Gastrocnemius medialis (tissue), 4 donors: ENCODE measurements at regions not wholly inside any gene's neighbourhood (a gene's known extent, or its start where the extent isn't known, plus 50 kb on each side); places are given as distances from the start of the nearest gene placed in this dataset.

Source experiments
- POLR2A ChIP-seq, 2 donors: fragments of 450-650 bp; IDR thresholded peaks; one replicate each; pipeline ENCODE4 v1.6.1; 2017; ENCODE audit warnings: antibody characterized with exemption in 2 of 2, mild to moderate bottlenecking in 2 of 2, moderate library complexity in 2 of 2
- TF ChIP-seq, protein P1 (sequence below), 5 experiments: fragments of 450-650 bp in 3 of 5; fragments of 200-600 bp in 2 of 5; sonication (generic) in 2 of 5; IDR thresholded peaks in 4 of 5; conservative IDR thresholded peaks in 1 of 5; 1 replicate in 4 of 5; 2 replicates in 1 of 5; pipeline ENCODE4 v1.5.1; 2016 to 2019; ENCODE audit warnings: antibody characterized with exemption in 5 of 5, mild to moderate bottlenecking in 3 of 5, moderate library complexity in 3 of 5

DNA sequence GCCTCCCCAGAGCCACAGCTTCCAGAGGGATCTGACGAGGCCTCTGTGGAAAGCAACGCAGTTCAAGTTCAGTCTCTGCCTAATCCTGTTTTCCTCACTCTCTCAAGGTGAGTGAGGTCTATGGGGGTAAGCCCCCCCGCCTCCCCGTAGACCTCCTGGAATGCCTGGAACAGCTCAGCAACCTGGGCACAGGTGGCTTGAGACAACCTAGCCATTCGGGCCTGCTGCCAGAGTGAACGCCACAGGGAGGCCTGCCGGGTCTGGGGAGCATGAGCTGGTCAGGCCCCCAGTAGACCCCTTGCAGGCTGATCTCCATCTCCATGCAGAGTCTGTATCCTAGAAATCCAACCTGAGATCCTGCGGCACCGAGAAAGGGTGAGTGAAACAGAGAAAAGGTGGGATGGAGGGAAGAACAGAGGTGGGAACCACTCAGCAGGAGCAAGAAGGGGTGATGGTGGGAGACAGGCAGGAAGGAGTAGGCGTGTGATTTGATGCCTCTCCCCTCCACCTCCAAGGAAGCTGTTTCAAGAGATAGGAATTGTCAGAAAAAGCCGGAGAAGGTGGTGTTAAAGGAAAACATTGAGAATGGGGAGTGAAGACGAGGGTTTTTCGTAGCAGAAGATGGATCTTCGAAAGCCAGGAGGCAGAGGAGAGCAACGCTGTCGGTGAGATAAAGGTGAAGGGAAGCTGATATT, 123.1 kb upstream of the PRMT8 start:
- TF ChIP-seq, protein P1, sequence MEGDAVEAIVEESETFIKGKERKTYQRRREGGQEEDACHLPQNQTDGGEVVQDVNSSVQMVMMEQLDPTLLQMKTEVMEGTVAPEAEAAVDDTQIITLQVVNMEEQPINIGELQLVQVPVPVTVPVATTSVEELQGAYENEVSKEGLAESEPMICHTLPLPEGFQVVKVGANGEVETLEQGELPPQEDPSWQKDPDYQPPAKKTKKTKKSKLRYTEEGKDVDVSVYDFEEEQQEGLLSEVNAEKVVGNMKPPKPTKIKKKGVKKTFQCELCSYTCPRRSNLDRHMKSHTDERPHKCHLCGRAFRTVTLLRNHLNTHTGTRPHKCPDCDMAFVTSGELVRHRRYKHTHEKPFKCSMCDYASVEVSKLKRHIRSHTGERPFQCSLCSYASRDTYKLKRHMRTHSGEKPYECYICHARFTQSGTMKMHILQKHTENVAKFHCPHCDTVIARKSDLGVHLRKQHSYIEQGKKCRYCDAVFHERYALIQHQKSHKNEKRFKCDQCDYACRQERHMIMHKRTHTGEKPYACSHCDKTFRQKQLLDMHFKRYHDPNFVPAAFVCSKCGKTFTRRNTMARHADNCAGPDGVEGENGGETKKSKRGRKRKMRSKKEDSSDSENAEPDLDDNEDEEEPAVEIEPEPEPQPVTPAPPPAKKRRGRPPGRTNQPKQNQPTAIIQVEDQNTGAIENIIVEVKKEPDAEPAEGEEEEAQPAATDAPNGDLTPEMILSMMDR (IDR thresholded peaks at IDR 0.05 in 4 of 5, conservative IDR thresholded peaks at IDR 0.05 in 1 of 5) = no peak
- no peak for TF ChIP-seq POLR2A (IDR thresholded peaks at IDR 0.05)
